WERI-Rb-1 (cell line): ENCODE measurements at regions not wholly inside any gene's neighbourhood (a gene's known extent, or its start where the extent isn't known, plus 50 kb on each side); places are given as distances from the start of the nearest gene placed in this dataset.

Experiments
- DNase-seq: peaks from one replicate; pipeline ENCODE4 v3.0.0-alpha.2; 2020
- H3K27ac ChIP-seq: fragments of 250-450 bp; sonication (Bioruptor Pico); 2 replicates; pipeline ENCODE4 v1.5.1; 2020; ENCODE audit warnings: mild to moderate bottlenecking, moderate library complexity
- H3K27me3 ChIP-seq: fragments of 250-450 bp; sonication (Bioruptor Pico); 2 replicates; pipeline ENCODE4 v1.5.1; 2021; ENCODE audit warnings: mild to moderate bottlenecking, low read depth, moderate library complexity; ENCODE audit not compliant: insufficient read depth, severe bottlenecking
- H3K36me3 ChIP-seq: fragments of 250-450 bp; sonication (Bioruptor Pico); 2 replicates; pipeline ENCODE4 v1.5.1; 2020; ENCODE audit warnings: mild to moderate bottlenecking, moderate library complexity
- H3K4me3 ChIP-seq: 2 replicates; pipeline ENCODE4 v1.5.1; 2011; ENCODE audit warnings: low read depth, mild to moderate bottlenecking, control low read depth, low read length
- H3K9me3 ChIP-seq: fragments of 250-450 bp; sonication (Bioruptor Pico); 2 replicates; pipeline ENCODE4 v1.5.1; 2021; ENCODE audit warnings: mild to moderate bottlenecking, moderate library complexity; ENCODE audit not compliant: severe bottlenecking
- CTCF ChIP-seq: IDR thresholded peaks from 2 replicates; pipeline ENCODE4 v1.5.1; 2011; ENCODE audit warnings: low read depth, mild to moderate bottlenecking, control low read depth, inconsistent platforms, low read length

- Histone ChIP-seq H3K27ac (no peak overlapping the region), H3K9me3 (peaks cover 5% of the 10 kb centered on the region), H3K27me3 (no peaks in the 10 kb centered on the region), H3K36me3 (no peaks in the 10 kb centered on the region), H3K4me3 (no peak overlapping the region)
- no peak for DNase-seq
- no peak for TF ChIP-seq CTCF
Observed at GRCh38 chr9:95634536-95634935, 117.8 kb upstream of the PTCH1 start.

- Histone ChIP-seq H3K4me3 (no peak overlapping the region), H3K27me3 (no peaks in the 10 kb centered on the region), H3K27ac (no peak overlapping the region), H3K36me3 (no peaks in the 10 kb centered on the region), H3K9me3 (peaks cover 5% of the 10 kb centered on the region)
- TF ChIP-seq CTCF, result no peak
- no peak for DNase-seq
Observed at GRCh38 chr9:95634114-95634513, 117.3 kb upstream of the PTCH1 start.

DNA sequence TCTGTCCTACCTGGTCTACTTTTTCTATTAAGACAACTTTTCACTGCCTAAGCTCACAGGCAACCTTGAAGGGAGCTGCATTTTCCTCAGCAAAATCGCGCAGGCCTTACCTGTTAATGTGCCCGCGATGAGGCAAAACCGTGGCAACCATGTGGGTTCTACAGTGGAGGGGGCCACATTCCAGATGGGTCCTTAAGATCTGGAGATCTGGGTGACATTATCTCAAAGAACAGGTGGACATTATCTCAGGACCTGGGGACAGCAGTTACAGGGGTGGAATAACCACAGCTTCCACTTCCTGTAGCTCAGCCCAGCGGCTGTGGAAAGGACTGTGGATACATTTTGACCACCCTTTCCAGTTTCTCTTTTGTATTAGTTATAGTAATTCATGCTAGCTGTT, 112.8 kb upstream of the PTCH1 start:
- DNase-seq, result no peak
- no peak overlapping the region for H3K4me3 ChIP-seq
- H3K36me3 ChIP-seq, result no peaks in the 10 kb centered on the region
- no peak overlapping the region for H3K27ac ChIP-seq
- H3K9me3 ChIP-seq, result no peaks in the 10 kb centered on the region
- no peaks in the 10 kb centered on the region for H3K27me3 ChIP-seq
- no peak for TF ChIP-seq CTCF

- H3K4me3 ChIP-seq, result no peak overlapping the region
- no peaks in the 10 kb centered on the region for H3K27me3 ChIP-seq
- no peak for DNase-seq
- H3K36me3 ChIP-seq, result no peaks in the 10 kb centered on the region
- no peak for TF ChIP-seq CTCF
- H3K9me3 ChIP-seq, result no peaks in the 10 kb centered on the region
- no peak overlapping the region for H3K27ac ChIP-seq
Observed at GRCh38 chr9:95627802-95628201, 111.0 kb upstream of the PTCH1 start.

DNA sequence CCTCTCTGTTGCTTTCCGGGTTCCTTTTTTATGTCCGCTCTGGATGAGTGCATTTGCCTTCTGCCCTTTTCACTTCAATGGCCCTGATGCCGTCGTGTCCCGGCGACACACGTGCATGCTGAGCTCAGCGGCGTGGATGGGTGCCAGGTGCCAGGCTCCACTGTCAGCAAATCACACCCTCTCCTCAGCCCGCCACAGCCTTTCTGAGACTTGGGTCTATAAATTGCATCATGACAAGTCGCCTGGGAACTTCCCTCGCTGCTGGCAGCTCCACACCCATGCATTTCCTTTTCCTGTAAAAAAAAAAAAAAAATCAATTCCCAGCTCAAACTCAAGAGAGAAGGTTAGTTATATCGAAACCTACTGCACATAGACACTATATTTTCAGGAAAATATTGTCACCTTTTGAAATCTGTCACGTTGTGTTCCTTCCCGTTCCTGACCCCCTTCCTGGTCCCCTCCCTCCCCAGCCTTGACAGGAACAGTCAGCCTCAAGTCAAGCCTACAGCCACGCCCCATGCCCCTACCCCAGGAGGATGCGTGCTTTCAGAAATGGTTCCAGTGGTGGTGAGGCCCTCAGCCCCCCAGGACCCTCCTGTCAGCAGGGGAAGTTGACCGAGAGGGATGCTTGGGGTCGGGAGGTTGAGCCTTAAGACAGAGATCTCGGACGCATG, 110.3 kb upstream of the PTCH1 start:
- no peaks in the 10 kb centered on the region for H3K9me3 ChIP-seq
- no peak overlapping the region for H3K27ac ChIP-seq
- DNase-seq, result no peak
- no peaks in the 10 kb centered on the region for H3K27me3 ChIP-seq
- H3K4me3 ChIP-seq, result no peak overlapping the region
- no peaks in the 10 kb centered on the region for H3K36me3 ChIP-seq
- TF ChIP-seq CTCF, result no peak

- no peak for DNase-seq
- H3K27me3 ChIP-seq, result no peaks in the 10 kb centered on the region
- H3K27ac ChIP-seq, result no peak overlapping the region
Observed at GRCh38 chr9:95626341-95626740, 109.6 kb upstream of the PTCH1 start.

More at GRCh38 chr9:95626341-95626740, 109.6 kb upstream of the PTCH1 start:
- Histone ChIP-seq H3K4me3 (no peak overlapping the region), H3K36me3 (no peaks in the 10 kb centered on the region), H3K9me3 (no peaks in the 10 kb centered on the region)
- no peak for TF ChIP-seq CTCF
